CD14-positive monocyte (primary cell): ENCODE measurements at regions not wholly inside any gene's neighbourhood (a gene's known extent, or its start where the extent isn't known, plus 50 kb on each side); places are given as distances from the start of the nearest gene placed in this dataset.

Experiments used
- DNase-seq, 3 donors: peaks; one replicate each; pipeline ENCODE4 v3.0.0-alpha.2; 2011 to 2022
- H2AFZ ChIP-seq: 2 replicates; pipeline ENCODE4 v1.6.0; 2012; ENCODE audit warnings: mild to moderate bottlenecking, low read depth, low read length, inconsistent platforms; ENCODE audit not compliant: insufficient read depth, poor library complexity, severe bottlenecking
- H3K27ac ChIP-seq, 2 donors: 1 replicate in 1 of 2; 2 replicates in 1 of 2; pipeline ENCODE4 v1.5.1; 2012 to 2013; ENCODE audit warnings: low read length in 2 of 2, control low read depth in 1 of 2, inconsistent platforms in 1 of 2, low read depth in 1 of 2, mild to moderate bottlenecking in 1 of 2
- H3K27me3 ChIP-seq, 2 donors: one replicate each; pipeline versions ENCODE4 v1.6.0 to v1.6.1; 2011 to 2013; ENCODE audit warnings: low read length in 2 of 2; ENCODE audit not compliant: control insufficient read depth in 2 of 2, insufficient read depth in 2 of 2
- H3K36me3 ChIP-seq, 2 donors: replicated peaks in 1 of 2; 1 replicate in 1 of 2; 2 replicates in 1 of 2; pipeline versions ENCODE4 v1.5.1 to v1.6.1; 2012 to 2013; ENCODE audit warnings: low read length in 2 of 2, control low read depth in 1 of 2, inconsistent platforms in 1 of 2, mild to moderate bottlenecking in 1 of 2; ENCODE audit not compliant: insufficient read depth in 2 of 2, control insufficient read depth in 1 of 2
- H3K4me1 ChIP-seq, 2 donors: 1 replicate in 1 of 2; 2 replicates in 1 of 2; pipeline versions ENCODE4 v1.5.1 to v1.6.1; 2012 to 2013; ENCODE audit warnings: low read length in 2 of 2, control low read depth in 1 of 2, inconsistent platforms in 1 of 2, mild to moderate bottlenecking in 1 of 2, moderate library complexity in 1 of 2; ENCODE audit not compliant: insufficient read depth in 2 of 2, control insufficient read depth in 1 of 2
- H3K4me2 ChIP-seq: replicated peaks from 2 replicates; pipeline ENCODE3; 2012; ENCODE audit warnings: low read length, moderate library complexity, mild to moderate bottlenecking; ENCODE audit not compliant: poor library complexity, severe bottlenecking; ENCODE audit errors: extremely low read depth
- H3K4me3 ChIP-seq, 3 experiments: fragments of 200-600 bp in 1 of 3; sonication (generic) in 1 of 3; replicated peaks in 1 of 3; 1 replicate in 2 of 3; 2 replicates in 1 of 3; pipeline ENCODE4 v1.5.1; 2011 to 2013; ENCODE audit warnings: low read length in 3 of 3, mild to moderate bottlenecking in 3 of 3, control low read depth in 2 of 3, low read depth in 2 of 3, inconsistent platforms in 1 of 3, moderate library complexity in 1 of 3
- H3K79me2 ChIP-seq: 2 replicates; pipeline ENCODE4 v1.6.0; 2012; ENCODE audit warnings: mild to moderate bottlenecking, control low read depth, inconsistent platforms, low read length, moderate library complexity; ENCODE audit not compliant: insufficient read depth
- H3K9ac ChIP-seq: 2 replicates; pipeline ENCODE4 v1.6.0; 2017; ENCODE audit warnings: low read length, mild to moderate bottlenecking; ENCODE audit not compliant: insufficient read depth, poor library complexity, severe bottlenecking
- H3K9me3 ChIP-seq, 2 donors: replicated peaks in 1 of 2; 1 replicate in 1 of 2; 2 replicates in 1 of 2; pipeline versions ENCODE4 v1.5.1 to v1.6.1; 2012 to 2013; ENCODE audit warnings: low read length in 2 of 2, control low read depth in 1 of 2; ENCODE audit not compliant: control insufficient read depth in 1 of 2, insufficient read depth in 1 of 2
- H4K20me1 ChIP-seq: 2 replicates; pipeline ENCODE4 v1.6.0; 2012; ENCODE audit warnings: mild to moderate bottlenecking, low read length, control low read depth, moderate library complexity; ENCODE audit not compliant: insufficient read depth
- H3K27ac Mint-ChIP-seq, 7 donors: one replicate each; pipeline ENCODE4 v1.8.0; 2020; ENCODE audit warnings: mild to moderate bottlenecking in 7 of 7, mixed read lengths in 7 of 7, moderate library complexity in 6 of 7, inconsistent platforms in 2 of 7
- H3K27me3 Mint-ChIP-seq, 3 donors: one replicate each; pipeline ENCODE4 v1.8.0; 2021 to 2022; ENCODE audit warnings: low read depth in 3 of 3, mild to moderate bottlenecking in 3 of 3, mixed read lengths in 3 of 3, moderate library complexity in 3 of 3, inconsistent platforms in 1 of 3
- H3K36me3 Mint-ChIP-seq, 2 donors: one replicate each; pipeline ENCODE4 v1.8.0; 2020; ENCODE audit warnings: mixed read lengths in 2 of 2, inconsistent platforms in 1 of 2, mild to moderate bottlenecking in 1 of 2
- H3K4me1 Mint-ChIP-seq: one replicate; pipeline ENCODE4 v1.8.0; 2020; ENCODE audit warnings: mild to moderate bottlenecking, mixed read lengths
- H3K4me3 Mint-ChIP-seq, 2 donors: one replicate each; pipeline ENCODE4 v1.8.0; 2020; ENCODE audit warnings: mild to moderate bottlenecking in 2 of 2, mixed read lengths in 2 of 2, moderate library complexity in 1 of 2
- H3K9me3 Mint-ChIP-seq, 7 donors: one replicate each; pipeline ENCODE4 v1.8.0; 2020 to 2022; ENCODE audit warnings: mixed read lengths in 7 of 7, mild to moderate bottlenecking in 6 of 7, moderate library complexity in 6 of 7, inconsistent platforms in 2 of 7
- whole genome bisulfite sequencing: methylation state at CpG from one replicate; pipeline ENCODE4 v1.1.5; 2013; ENCODE audit warnings: missing lambda C conversion rate; ENCODE audit not compliant: insufficient coverage; 5-methylcytosine and 5-hydroxymethylcytosine counted together
- intact Hi-C, 2 donors: fragments of 100-400 bp; cut with micrococcal nuclease; formaldehyde crosslinking; loops; one replicate each; pipeline versions ENCODE4 v1.15.0 to v1.15.1; 2023
- TF ChIP-seq, protein P1 (sequence below): fragments of 200-600 bp; IDR thresholded peaks from one replicate; pipeline ENCODE4 v1.8.0; 2022; ENCODE audit warnings: antibody characterized with exemption, mild to moderate bottlenecking

DNA sequence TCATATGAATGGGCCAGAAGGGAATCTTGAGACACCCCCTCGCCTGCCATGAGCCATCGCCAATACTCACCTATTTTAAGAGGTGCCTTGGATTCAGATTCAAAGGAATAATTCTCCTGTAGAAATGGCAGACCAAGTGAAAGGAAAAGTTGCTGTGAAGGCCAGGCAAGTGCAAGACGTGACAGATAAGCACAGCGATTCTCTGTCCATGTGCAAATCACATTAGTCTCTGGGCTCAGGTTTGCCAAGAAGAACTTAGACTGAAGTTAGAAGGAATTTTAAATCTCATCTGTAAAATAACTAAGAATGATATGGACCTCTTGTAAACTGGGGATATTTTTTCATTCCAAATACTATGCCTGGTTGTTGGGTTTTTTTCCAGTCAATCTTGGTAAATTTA lies 173.6 kb downstream of the UACA start:
- Mint-ChIP-seq H3K9me3 (peaks cover 18 to 36% (median 26%) of the 10 kb centered on the region in 7 donors), H3K27me3 (peaks cover 13 to 17% (median 17%) of the 10 kb centered on the region in 3 donors), H3K36me3 (no peaks in the 10 kb centered on the region), H3K27ac (no peak overlapping the region), H3K4me1 (peaks cover 20% of the 10 kb centered on the region), H3K4me3 (no peak overlapping the region)
- intact Hi-C loops: no loop called here
- no peaks in the 10 kb centered on the region for H3K36me3 ChIP-seq
- no peak overlapping the region for H3K9ac ChIP-seq
- H3K27ac ChIP-seq: no peak overlapping the region
- no peak overlapping the region for H2AFZ ChIP-seq
- H3K4me2 ChIP-seq: no peak overlapping the region
- H3K27me3 ChIP-seq: peaks cover 0 to 7% of the 10 kb centered on the region in 2 donors
- no peak for DNase-seq
- no peaks in the 10 kb centered on the region for H4K20me1 ChIP-seq
- H3K4me3 ChIP-seq: no peak overlapping the region
- peaks cover 6 to 11% of the 10 kb centered on the region in 2 donors for H3K9me3 ChIP-seq
- H3K79me2 ChIP-seq: no peaks in the 10 kb centered on the region
- no CpG with 5 or more reads among the region's 4 CpGs for WGBS
- no peaks in the 10 kb centered on the region for H3K4me1 ChIP-seq
- TF ChIP-seq, protein P1, sequence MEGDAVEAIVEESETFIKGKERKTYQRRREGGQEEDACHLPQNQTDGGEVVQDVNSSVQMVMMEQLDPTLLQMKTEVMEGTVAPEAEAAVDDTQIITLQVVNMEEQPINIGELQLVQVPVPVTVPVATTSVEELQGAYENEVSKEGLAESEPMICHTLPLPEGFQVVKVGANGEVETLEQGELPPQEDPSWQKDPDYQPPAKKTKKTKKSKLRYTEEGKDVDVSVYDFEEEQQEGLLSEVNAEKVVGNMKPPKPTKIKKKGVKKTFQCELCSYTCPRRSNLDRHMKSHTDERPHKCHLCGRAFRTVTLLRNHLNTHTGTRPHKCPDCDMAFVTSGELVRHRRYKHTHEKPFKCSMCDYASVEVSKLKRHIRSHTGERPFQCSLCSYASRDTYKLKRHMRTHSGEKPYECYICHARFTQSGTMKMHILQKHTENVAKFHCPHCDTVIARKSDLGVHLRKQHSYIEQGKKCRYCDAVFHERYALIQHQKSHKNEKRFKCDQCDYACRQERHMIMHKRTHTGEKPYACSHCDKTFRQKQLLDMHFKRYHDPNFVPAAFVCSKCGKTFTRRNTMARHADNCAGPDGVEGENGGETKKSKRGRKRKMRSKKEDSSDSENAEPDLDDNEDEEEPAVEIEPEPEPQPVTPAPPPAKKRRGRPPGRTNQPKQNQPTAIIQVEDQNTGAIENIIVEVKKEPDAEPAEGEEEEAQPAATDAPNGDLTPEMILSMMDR: no peak

DNA sequence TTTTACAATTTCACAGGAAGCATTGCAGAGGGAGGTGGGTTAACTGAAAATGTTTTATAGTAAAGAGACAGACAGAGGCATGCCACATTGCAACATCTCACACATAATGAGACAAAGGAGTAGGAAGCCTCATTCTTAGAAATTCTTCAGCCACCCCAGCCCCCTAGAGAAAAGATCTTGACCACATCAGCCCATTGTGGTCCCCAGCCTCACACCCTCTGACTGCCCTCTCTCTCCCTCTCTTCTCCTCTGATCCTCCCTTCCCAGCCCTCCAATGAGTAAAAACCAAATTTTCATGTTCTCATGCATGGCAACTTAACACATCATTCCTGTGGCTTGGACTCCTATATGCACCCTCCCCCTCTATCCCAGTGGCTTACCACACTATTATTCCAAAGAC lies 174.1 kb downstream of the UACA start:
- Histone ChIP-seq H3K9ac (no peak overlapping the region), H4K20me1 (no peaks in the 10 kb centered on the region), H3K27me3 (peaks cover 0 to 10% of the 10 kb centered on the region in 2 donors), H2AFZ (no peak overlapping the region), H3K27ac (no peak overlapping the region), H3K4me2 (no peak overlapping the region), H3K79me2 (no peaks in the 10 kb centered on the region), H3K36me3 (no peaks in the 10 kb centered on the region), H3K9me3 (peaks cover 6 to 11% of the 10 kb centered on the region in 2 donors), H3K4me1 (no peaks in the 10 kb centered on the region), H3K4me3 (no peak overlapping the region)
- peaks cover 18 to 22% (median 20%) of the 10 kb centered on the region in 3 donors for H3K27me3 Mint-ChIP-seq
- H3K4me1 Mint-ChIP-seq: peaks cover 20% of the 10 kb centered on the region
- TF ChIP-seq, protein P1: no peak
- peaks cover 15 to 35% (median 25%) of the 10 kb centered on the region in 7 donors for H3K9me3 Mint-ChIP-seq
- no peaks in the 10 kb centered on the region for H3K36me3 Mint-ChIP-seq
- DNase-seq: no peak
- no peak overlapping the region for H3K27ac Mint-ChIP-seq
- intact Hi-C loops: no loop called here
- no peak overlapping the region for H3K4me3 Mint-ChIP-seq
